Mucosa of descending colon (tissue), 3 donors: ENCODE measurements at regions not wholly inside any gene's neighbourhood (a gene's known extent, or its start where the extent isn't known, plus 50 kb on each side); places are given as distances from the start of the nearest gene placed in this dataset.
"Not testable (repeated sequence)": the region's sequence is repeated elsewhere in the genome, so short reads cannot be mapped to it uniquely, and the experiment has no call there.

Experiments
- ATAC-seq: fragments of 200-7000 bp; cut with Tn5 transposase; one replicate; pipeline ENCODE4 v1.9.1; 2020; ENCODE audit warnings: mild to moderate bottlenecking, moderate library complexity
- DNase-seq, 3 donors: peaks; one replicate each; pipeline ENCODE4 v3.0.0-alpha.2; 2020
- H3K36me3 ChIP-seq: fragments of 200-600 bp; one replicate; pipeline ENCODE4 v1.8.0; 2021; ENCODE audit warnings: low read depth, mild to moderate bottlenecking
- H3K4me1 ChIP-seq: fragments of 200-600 bp; one replicate; pipeline ENCODE4 v1.8.0; 2021; ENCODE audit warnings: low read depth, mild to moderate bottlenecking
- H3K4me3 ChIP-seq: fragments of 200-600 bp; one replicate; pipeline ENCODE4 v1.8.0; 2021; ENCODE audit warnings: mild to moderate bottlenecking
- H3K9me3 ChIP-seq: fragments of 200-600 bp; one replicate; pipeline ENCODE4 v1.8.0; 2021; ENCODE audit warnings: mild to moderate bottlenecking
- intact Hi-C, 2 donors: fragments of 100-400 bp; cut with DNase I in 1 of 2; cut with micrococcal nuclease in 1 of 2; formaldehyde crosslinking; loops; one replicate each; pipeline versions ENCODE4 v1.11.0 to v1.11.1; 2022; cut with DNase I, micrococcal nuclease
- TF ChIP-seq, protein P1 (sequence below): fragments of 200-600 bp; IDR thresholded peaks from one replicate; pipeline ENCODE4 v1.8.0; 2022; ENCODE audit warnings: antibody characterized with exemption, mild to moderate bottlenecking
- donor health status: DM: no; HTN: no; CAD: no; lungs with moderate emphysema.
- donor health status: DM: no; HTN: no; CAD: no.
- donor health status: DM: no; HTN: yes; CAD: no.

DNA sequence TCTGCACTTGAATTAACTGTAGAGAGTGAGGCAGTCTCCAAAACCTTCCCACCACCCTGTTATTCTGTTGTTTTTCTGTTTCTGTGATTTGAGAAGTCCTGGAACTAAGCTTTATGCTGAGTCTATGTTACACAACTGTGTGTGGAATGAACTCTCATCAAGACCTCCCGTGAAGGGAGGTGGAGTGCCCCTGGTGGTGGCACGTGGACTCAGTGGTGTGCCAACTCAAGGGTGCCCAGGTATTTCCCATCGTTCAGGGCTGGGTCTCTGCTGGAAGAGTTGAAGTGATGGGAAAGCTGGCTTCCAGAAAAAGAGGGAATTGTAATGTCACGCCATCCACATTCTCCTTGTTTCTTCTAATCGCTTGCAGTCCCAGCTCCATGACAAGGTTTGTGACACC is 374.2 kb downstream of the SMOC2 start:
- TF ChIP-seq, protein P1, sequence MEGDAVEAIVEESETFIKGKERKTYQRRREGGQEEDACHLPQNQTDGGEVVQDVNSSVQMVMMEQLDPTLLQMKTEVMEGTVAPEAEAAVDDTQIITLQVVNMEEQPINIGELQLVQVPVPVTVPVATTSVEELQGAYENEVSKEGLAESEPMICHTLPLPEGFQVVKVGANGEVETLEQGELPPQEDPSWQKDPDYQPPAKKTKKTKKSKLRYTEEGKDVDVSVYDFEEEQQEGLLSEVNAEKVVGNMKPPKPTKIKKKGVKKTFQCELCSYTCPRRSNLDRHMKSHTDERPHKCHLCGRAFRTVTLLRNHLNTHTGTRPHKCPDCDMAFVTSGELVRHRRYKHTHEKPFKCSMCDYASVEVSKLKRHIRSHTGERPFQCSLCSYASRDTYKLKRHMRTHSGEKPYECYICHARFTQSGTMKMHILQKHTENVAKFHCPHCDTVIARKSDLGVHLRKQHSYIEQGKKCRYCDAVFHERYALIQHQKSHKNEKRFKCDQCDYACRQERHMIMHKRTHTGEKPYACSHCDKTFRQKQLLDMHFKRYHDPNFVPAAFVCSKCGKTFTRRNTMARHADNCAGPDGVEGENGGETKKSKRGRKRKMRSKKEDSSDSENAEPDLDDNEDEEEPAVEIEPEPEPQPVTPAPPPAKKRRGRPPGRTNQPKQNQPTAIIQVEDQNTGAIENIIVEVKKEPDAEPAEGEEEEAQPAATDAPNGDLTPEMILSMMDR, result no peak
- peak; percentile 49 for ATAC-seq
- Histone ChIP-seq H3K4me3 (no peak overlapping the region), H3K36me3 (no peaks in the 10 kb centered on the region), H3K4me1 (no peaks in the 10 kb centered on the region), H3K9me3 (no peaks in the 10 kb centered on the region)
- intact Hi-C loops, result no loop called here
- DNase-seq, result no peak

DNA sequence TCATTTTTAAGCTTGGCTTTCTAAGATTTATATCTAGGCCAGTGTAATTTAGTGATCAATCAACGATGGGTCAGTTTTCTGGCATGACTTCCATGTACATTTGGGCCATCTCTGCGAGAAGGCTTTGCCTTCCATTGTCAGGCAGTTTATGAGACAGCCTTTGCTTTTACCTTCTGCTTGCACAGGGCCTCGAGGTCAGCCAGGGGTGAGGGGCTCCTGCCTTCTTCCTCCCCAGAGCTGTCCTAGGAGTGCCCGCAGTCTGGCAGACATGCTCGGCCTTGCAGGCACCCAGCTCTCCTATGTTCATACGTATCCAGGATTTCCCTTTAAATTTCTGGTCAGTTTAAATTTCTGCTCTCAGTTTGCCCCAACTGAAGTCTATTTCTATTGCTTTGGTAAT is 367.2 kb downstream of the SMOC2 start:
- Histone ChIP-seq H3K4me3 (no peak overlapping the region), H3K9me3 (no peaks in the 10 kb centered on the region), H3K36me3 (no peaks in the 10 kb centered on the region), H3K4me1 (no peaks in the 10 kb centered on the region)
- intact Hi-C loops, result no loop called here
- TF ChIP-seq, protein P1, result no peak
- DNase-seq, result no peak
- no peak for ATAC-seq

DNA sequence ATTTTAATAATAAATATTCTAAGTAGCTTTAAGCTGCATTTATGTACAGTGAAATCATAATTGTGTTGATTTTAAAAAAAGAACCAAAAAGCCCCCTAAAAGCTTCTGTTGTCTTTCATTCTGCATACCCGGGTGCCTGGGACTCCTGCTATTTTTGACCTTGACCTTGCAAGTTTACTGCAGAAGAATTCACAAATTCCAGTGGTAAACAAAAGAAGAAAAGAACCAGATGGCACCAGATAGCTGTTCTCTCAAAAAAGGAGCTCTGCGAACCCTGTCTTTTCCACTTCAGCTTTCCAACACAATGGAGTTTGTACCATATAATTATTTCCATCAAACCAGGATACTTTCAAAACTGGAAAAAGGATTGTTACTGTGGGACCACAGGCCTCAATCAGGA is 363.3 kb downstream of the SMOC2 start:
- H3K4me1 ChIP-seq, result no peaks in the 10 kb centered on the region
- H3K9me3 ChIP-seq, result no peaks in the 10 kb centered on the region
- H3K36me3 ChIP-seq, result no peaks in the 10 kb centered on the region
- ATAC-seq (no peak), DNase-seq (no peak)
- TF ChIP-seq, protein P1, result no peak
- H3K4me3 ChIP-seq, result no peak overlapping the region
- intact Hi-C loops, result no loop called here

DNA sequence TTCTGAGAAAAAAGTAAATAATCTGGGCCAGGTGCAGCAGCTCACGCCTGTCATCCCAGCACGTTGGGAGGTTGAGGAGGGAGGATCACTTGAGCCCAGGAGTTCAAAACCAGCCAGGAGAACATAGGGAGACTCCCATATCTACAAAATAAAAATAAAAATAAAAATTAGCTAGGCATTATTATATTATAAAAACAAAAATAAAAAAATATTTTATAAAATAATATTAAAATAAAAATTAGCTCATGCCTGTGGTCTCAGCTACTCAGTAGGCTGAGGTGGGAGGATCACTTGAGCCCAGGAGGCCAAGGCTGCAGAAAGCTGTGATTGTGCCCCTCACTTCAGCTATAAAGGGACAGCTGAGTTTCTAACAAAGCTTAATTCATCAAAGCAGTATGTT is 362.9 kb downstream of the SMOC2 start:
- TF ChIP-seq, protein P1, result no peak
- ATAC-seq (no peak), DNase-seq (no peak)
- Histone ChIP-seq H3K4me3 (no peak overlapping the region), H3K36me3 (no peaks in the 10 kb centered on the region), H3K9me3 (no peaks in the 10 kb centered on the region), H3K4me1 (no peaks in the 10 kb centered on the region)
- intact Hi-C loops, result no loop called here

DNA sequence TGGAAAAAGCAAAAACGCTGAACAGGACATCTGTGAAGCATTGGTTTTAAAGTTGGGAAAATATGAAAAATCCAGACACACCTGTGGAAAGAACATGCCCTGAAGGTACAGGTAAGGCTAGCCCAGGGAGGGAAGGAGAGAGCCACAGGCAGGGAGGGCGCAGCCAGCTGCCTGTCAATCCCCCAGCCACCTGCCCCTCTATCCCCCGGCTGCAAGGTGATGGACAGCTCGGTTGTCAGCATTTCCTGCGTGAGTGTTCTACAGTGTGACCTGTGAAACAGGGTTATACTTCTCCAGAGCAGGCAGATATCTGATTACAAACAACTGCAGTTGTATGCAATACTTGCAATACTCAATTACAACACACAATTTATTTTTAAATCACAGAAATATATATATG is 358.1 kb downstream of the SMOC2 start:
- intact Hi-C loops, result no loop called here
- ATAC-seq, result no peak
- TF ChIP-seq, protein P1, result no peak

DNA sequence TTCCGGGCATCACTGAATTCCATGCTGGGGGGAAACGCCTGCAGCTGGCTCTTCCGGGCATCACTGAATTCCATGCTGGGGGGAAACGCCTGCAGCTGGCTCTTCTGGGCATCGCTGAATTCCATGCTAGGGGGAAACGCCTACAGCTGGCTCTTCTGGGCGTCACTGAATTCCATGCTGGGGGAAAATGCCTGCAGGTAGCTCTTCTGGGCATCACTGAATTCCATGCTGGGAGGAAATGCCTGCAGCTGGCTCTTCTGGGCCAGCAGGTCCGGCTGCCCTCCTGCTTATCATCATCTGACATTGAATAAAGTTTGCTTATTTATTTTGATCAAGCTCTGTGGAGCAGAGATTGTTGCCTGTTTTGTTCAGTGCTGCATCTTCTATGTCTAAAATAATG is 355.1 kb downstream of the SMOC2 start:
- Histone ChIP-seq H3K9me3 (no peaks in the 10 kb centered on the region), H3K4me1 (no peaks in the 10 kb centered on the region), H3K4me3 (no peak overlapping the region), H3K36me3 (no peaks in the 10 kb centered on the region)
- ATAC-seq (no peak), DNase-seq (no peak)
- intact Hi-C loops, result no loop called here
- TF ChIP-seq, protein P1, result no peak

More for the DNA sequence above, 358.1 kb downstream of the SMOC2 start:
- Histone ChIP-seq H3K36me3 (no peaks in the 10 kb centered on the region), H3K9me3 (no peaks in the 10 kb centered on the region), H3K4me1 (no peaks in the 10 kb centered on the region), H3K4me3 (no peak overlapping the region)
- no peak for DNase-seq

DNA sequence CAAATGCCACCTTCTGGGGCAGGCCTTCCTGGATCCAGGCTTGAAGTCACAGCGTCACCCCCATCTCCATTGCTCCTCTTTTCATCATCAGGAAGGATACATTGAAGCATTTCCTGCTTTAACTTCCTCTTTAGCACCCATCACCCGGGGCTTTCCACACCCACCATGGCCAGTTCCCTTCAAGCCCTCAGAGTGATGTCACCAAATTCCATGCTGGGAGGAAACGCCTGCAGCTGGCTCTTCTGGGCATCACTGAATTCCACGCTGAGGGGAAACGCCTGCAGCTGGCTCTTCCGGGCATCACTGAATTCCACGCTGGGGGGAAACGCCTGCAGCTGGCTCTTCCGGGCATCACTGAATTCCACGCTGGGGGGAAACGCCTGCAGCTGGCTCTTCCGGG is 354.6 kb downstream of the SMOC2 start:
- DNase-seq, H3K4me1 ChIP-seq, H3K4me3 ChIP-seq, H3K36me3 ChIP-seq, intact Hi-C loops, ATAC-seq, H3K9me3 ChIP-seq: not testable (repeated sequence)
